ENCODE measurements at regions not wholly inside any gene's neighbourhood (a gene's known extent, or its start where the extent isn't known, plus 50 kb on each side); places are given as distances from the start of the nearest gene placed in this dataset.
"Not testable (repeated sequence)": the region's sequence is repeated elsewhere in the genome, so short reads cannot be mapped to it uniquely, and the experiment has no call there.

- Histone ChIP-seq H3K36me3 (ENCODE audit: insufficient read depth, low read length) (no peaks in the 10 kb centered on the region), H3K9me3 (ENCODE audit: low read length) (no peaks in the 10 kb centered on the region), H3K27ac (ENCODE audit: low read length) (no peak overlapping the region), H3F3A (ENCODE audit: insufficient read depth, low read length, poor library complexity, severe bottlenecking) (no peaks in the 10 kb centered on the region), H3K4me2 (ENCODE audit: low read length) (no peak overlapping the region), H3K9ac (ENCODE audit: low read length) (no peak overlapping the region), H3K4me3 (ENCODE audit: low read length) (no peak overlapping the region), H3K9me2 (ENCODE audit: insufficient read depth, low read length) (no peaks in the 10 kb centered on the region), H3K79me2 (replicated peaks; ENCODE audit: insufficient read depth, low read length) (no peaks in the 10 kb centered on the region), H4K20me1 (ENCODE audit: insufficient read depth) (no peaks in the 10 kb centered on the region), H2AFZ (ENCODE audit: low read depth, low read length) (no peak overlapping the region), H3K27me3 (ENCODE audit: insufficient read depth, low read depth, low read length) (no peaks in the 10 kb centered on the region)
- no peak for TF ChIP-seq MXI1 (conservative IDR thresholded peaks at IDR 0.05; ENCODE audit: poor library complexity, severe bottlenecking)
- no peak for TF ChIP-seq TAF1 (IDR thresholded peaks at IDR 0.05; ENCODE audit: low read depth)
- TF ChIP-seq SMC3 (conservative IDR thresholded peaks at IDR 0.05; ENCODE audit: poor library complexity), result no peak
- TF ChIP-seq EZH2 (IDR thresholded peaks at IDR 0.05; ENCODE audit: borderline replicate concordance, insufficient read depth, low read length, poor library complexity, severe bottlenecking), result no peak
- TF ChIP-seq, protein P1, sequence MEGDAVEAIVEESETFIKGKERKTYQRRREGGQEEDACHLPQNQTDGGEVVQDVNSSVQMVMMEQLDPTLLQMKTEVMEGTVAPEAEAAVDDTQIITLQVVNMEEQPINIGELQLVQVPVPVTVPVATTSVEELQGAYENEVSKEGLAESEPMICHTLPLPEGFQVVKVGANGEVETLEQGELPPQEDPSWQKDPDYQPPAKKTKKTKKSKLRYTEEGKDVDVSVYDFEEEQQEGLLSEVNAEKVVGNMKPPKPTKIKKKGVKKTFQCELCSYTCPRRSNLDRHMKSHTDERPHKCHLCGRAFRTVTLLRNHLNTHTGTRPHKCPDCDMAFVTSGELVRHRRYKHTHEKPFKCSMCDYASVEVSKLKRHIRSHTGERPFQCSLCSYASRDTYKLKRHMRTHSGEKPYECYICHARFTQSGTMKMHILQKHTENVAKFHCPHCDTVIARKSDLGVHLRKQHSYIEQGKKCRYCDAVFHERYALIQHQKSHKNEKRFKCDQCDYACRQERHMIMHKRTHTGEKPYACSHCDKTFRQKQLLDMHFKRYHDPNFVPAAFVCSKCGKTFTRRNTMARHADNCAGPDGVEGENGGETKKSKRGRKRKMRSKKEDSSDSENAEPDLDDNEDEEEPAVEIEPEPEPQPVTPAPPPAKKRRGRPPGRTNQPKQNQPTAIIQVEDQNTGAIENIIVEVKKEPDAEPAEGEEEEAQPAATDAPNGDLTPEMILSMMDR (IDR thresholded peaks at IDR 0.05; ENCODE audit: poor library complexity, severe bottlenecking), result no peak
- no peak for TF ChIP-seq POLR2AphosphoS5 (IDR thresholded peaks at IDR 0.05)
- no peak for TF ChIP-seq RAD21 (conservative IDR thresholded peaks at IDR 0.05)
- no peak for TF ChIP-seq REST (IDR thresholded peaks at IDR 0.05; ENCODE audit: borderline replicate concordance)
- no peak for TF ChIP-seq EP300 (conservative IDR thresholded peaks at IDR 0.05; ENCODE audit: poor library complexity, severe bottlenecking)
Measured at GRCh38 chr9:106106396-106106795, 412.1 kb downstream of the TMEM38B start.

GRCh38 chr9:106107716-106108115 lies 413.4 kb downstream of the TMEM38B start:
- H3K79me2 ChIP-seq (replicated peaks; ENCODE audit: insufficient read depth, low read length), result no peaks in the 10 kb centered on the region
- H3K9me3 ChIP-seq (ENCODE audit: low read length), result no peaks in the 10 kb centered on the region
- H3K36me3 ChIP-seq (ENCODE audit: insufficient read depth, low read length), result no peaks in the 10 kb centered on the region
- TF ChIP-seq REST (IDR thresholded peaks at IDR 0.05; ENCODE audit: borderline replicate concordance) (no peak), EZH2 (IDR thresholded peaks at IDR 0.05; ENCODE audit: borderline replicate concordance, insufficient read depth, low read length, poor library complexity, severe bottlenecking) (no peak), POLR2AphosphoS5 (IDR thresholded peaks at IDR 0.05) (no peak), EP300 (conservative IDR thresholded peaks at IDR 0.05; ENCODE audit: poor library complexity, severe bottlenecking) (no peak), MXI1 (conservative IDR thresholded peaks at IDR 0.05; ENCODE audit: poor library complexity, severe bottlenecking) (no peak), RAD21 (conservative IDR thresholded peaks at IDR 0.05) (no peak), SMC3 (conservative IDR thresholded peaks at IDR 0.05; ENCODE audit: poor library complexity) (no peak), TAF1 (IDR thresholded peaks at IDR 0.05; ENCODE audit: low read depth) (no peak)
- TF ChIP-seq, protein P1 (IDR thresholded peaks at IDR 0.05; ENCODE audit: poor library complexity, severe bottlenecking), result no peak
- no peak overlapping the region for H3K4me2 ChIP-seq (ENCODE audit: low read length)
- no peaks in the 10 kb centered on the region for H3K27me3 ChIP-seq (ENCODE audit: insufficient read depth, low read depth, low read length)
- H3K4me3 ChIP-seq (ENCODE audit: low read length), result no peak overlapping the region
- H3F3A ChIP-seq (ENCODE audit: insufficient read depth, low read length, poor library complexity, severe bottlenecking), result no peaks in the 10 kb centered on the region
- H2AFZ ChIP-seq (ENCODE audit: low read depth, low read length), result no peak overlapping the region
- no peaks in the 10 kb centered on the region for H4K20me1 ChIP-seq (ENCODE audit: insufficient read depth)
- no peaks in the 10 kb centered on the region for H3K9me2 ChIP-seq (ENCODE audit: insufficient read depth, low read length)
- H3K9ac ChIP-seq (ENCODE audit: low read length), result no peak overlapping the region
- no peak overlapping the region for H3K27ac ChIP-seq (ENCODE audit: low read length)

- H3K9me2 ChIP-seq (ENCODE audit: insufficient read depth, low read length); H3K36me3 ChIP-seq (ENCODE audit: insufficient read depth, low read length); H3K9me3 ChIP-seq (ENCODE audit: low read length); H3K79me2 ChIP-seq (replicated peaks; ENCODE audit: insufficient read depth, low read length); H2AFZ ChIP-seq (ENCODE audit: low read depth, low read length); H4K20me1 ChIP-seq (ENCODE audit: insufficient read depth); H3F3A ChIP-seq (ENCODE audit: insufficient read depth, low read length, poor library complexity, severe bottlenecking); H3K27ac ChIP-seq (ENCODE audit: low read length); H3K27me3 ChIP-seq (ENCODE audit: insufficient read depth, low read depth, low read length); H3K4me3 ChIP-seq (ENCODE audit: low read length); H3K9ac ChIP-seq (ENCODE audit: low read length); H3K4me2 ChIP-seq (ENCODE audit: low read length): not testable (repeated sequence)
Measured at GRCh38 chr9:106109706-106110105, 415.4 kb downstream of the TMEM38B start.

All from neural cell (in vitro differentiated cells).